ENCODE measurements at regions not wholly inside any gene's neighbourhood (a gene's known extent, or its start where the extent isn't known, plus 50 kb on each side); places are given as distances from the start of the nearest gene placed in this dataset.

- TF ChIP-seq CTCF (IDR thresholded peaks at IDR 0.05): no peak
- no peak for TF ChIP-seq EZH2 (IDR thresholded peaks at IDR 0.05; ENCODE audit: borderline replicate concordance, insufficient read depth, low read depth, low read length, poor library complexity, severe bottlenecking)
Observed at GRCh38 chr10:3902809-3903410, 117.9 kb upstream of the KLF6 start.

Measured in B cell (primary cell).